Glutamatergic neuron (in vitro differentiated cells): ENCODE measurements at regions not wholly inside any gene's neighbourhood (a gene's known extent, or its start where the extent isn't known, plus 50 kb on each side); places are given as distances from the start of the nearest gene placed in this dataset.

Source experiments
- DNase-seq: peaks from one replicate; pipeline ENCODE4 v3.0.0; 2022
- H3K27ac Mint-ChIP-seq: one replicate; pipeline ENCODE4 v1.8.0; 2020; ENCODE audit warnings: mild to moderate bottlenecking, mixed read lengths, inconsistent platforms; ENCODE audit not compliant: unreplicated experiment
- H3K27me3 Mint-ChIP-seq: one replicate; pipeline ENCODE4 v1.8.0; 2020; ENCODE audit warnings: mild to moderate bottlenecking, moderate library complexity, mixed read lengths, inconsistent platforms; ENCODE audit not compliant: unreplicated experiment
- H3K36me3 Mint-ChIP-seq: one replicate; pipeline ENCODE4 v1.8.0; 2020; ENCODE audit warnings: mild to moderate bottlenecking, mixed read lengths, inconsistent platforms; ENCODE audit not compliant: unreplicated experiment
- H3K4me1 Mint-ChIP-seq: one replicate; pipeline ENCODE4 v1.8.0; 2020; ENCODE audit warnings: mild to moderate bottlenecking, low read depth, mixed read lengths, inconsistent platforms; ENCODE audit not compliant: unreplicated experiment
- H3K4me3 Mint-ChIP-seq: one replicate; pipeline ENCODE4 v1.8.0; 2020; ENCODE audit warnings: mild to moderate bottlenecking, mixed read lengths, inconsistent platforms; ENCODE audit not compliant: unreplicated experiment
- H3K9me3 Mint-ChIP-seq: one replicate; pipeline ENCODE4 v1.8.0; 2020; ENCODE audit warnings: mild to moderate bottlenecking, moderate library complexity, mixed read lengths, inconsistent platforms; ENCODE audit not compliant: unreplicated experiment
- CTCF ChIP-seq: fragments of 200-600 bp; sonication (generic); IDR thresholded peaks from one replicate; pipeline ENCODE4 v1.5.0; 2021; ENCODE audit not compliant: partially characterized antibody, unreplicated experiment

- no peak for DNase-seq
- no peaks in the 10 kb centered on the region for H3K4me1 Mint-ChIP-seq
- H3K9me3 Mint-ChIP-seq, result no peaks in the 10 kb centered on the region
- no peak overlapping the region for H3K27ac Mint-ChIP-seq
- no peak for TF ChIP-seq CTCF
- H3K36me3 Mint-ChIP-seq, result no peaks in the 10 kb centered on the region
- H3K4me3 Mint-ChIP-seq, result no peak overlapping the region
- H3K27me3 Mint-ChIP-seq, result no peaks in the 10 kb centered on the region
These were observed 123.7 kb upstream of the KIF26B start for GRCh38 chr1:245031041-245031440.

- H3K4me3 Mint-ChIP-seq, result no peak overlapping the region
- no peaks in the 10 kb centered on the region for H3K36me3 Mint-ChIP-seq
These were observed 128.5 kb upstream of the KIF26B start for GRCh38 chr1:245026247-245026646.

GRCh38 chr1:245025525-245025924 is 129.3 kb upstream of the KIF26B start:
- no peaks in the 10 kb centered on the region for H3K36me3 Mint-ChIP-seq
- H3K4me1 Mint-ChIP-seq, result no peaks in the 10 kb centered on the region

More at GRCh38 chr1:245026247-245026646, 128.5 kb upstream of the KIF26B start:
- Mint-ChIP-seq H3K9me3 (no peaks in the 10 kb centered on the region), H3K27ac (no peak overlapping the region), H3K4me1 (no peaks in the 10 kb centered on the region), H3K27me3 (no peaks in the 10 kb centered on the region)
- DNase-seq, result no peak
- TF ChIP-seq CTCF, result no peak

GRCh38 chr1:245023222-245023621 is 131.6 kb upstream of the KIF26B start:
- no peak for TF ChIP-seq CTCF
- Mint-ChIP-seq H3K27me3 (no peaks in the 10 kb centered on the region), H3K4me3 (no peak overlapping the region), H3K9me3 (no peaks in the 10 kb centered on the region), H3K27ac (no peak overlapping the region), H3K4me1 (no peaks in the 10 kb centered on the region), H3K36me3 (no peaks in the 10 kb centered on the region)
- no peak for DNase-seq

More at GRCh38 chr1:245025525-245025924, 129.3 kb upstream of the KIF26B start:
- TF ChIP-seq CTCF, result no peak
- Mint-ChIP-seq H3K4me3 (no peak overlapping the region), H3K27ac (no peak overlapping the region), H3K27me3 (no peaks in the 10 kb centered on the region), H3K9me3 (no peaks in the 10 kb centered on the region)
- no peak for DNase-seq

GRCh38 chr1:245019910-245020486 is 134.8 kb upstream of the KIF26B start:
- Mint-ChIP-seq H3K27ac (no peak overlapping the region), H3K4me1 (no peaks in the 10 kb centered on the region), H3K27me3 (no peaks in the 10 kb centered on the region), H3K36me3 (no peaks in the 10 kb centered on the region), H3K4me3 (no peak overlapping the region), H3K9me3 (no peaks in the 10 kb centered on the region)
- no peak for TF ChIP-seq CTCF
- no peak for DNase-seq
